ENCODE measurements at regions not wholly inside any gene's neighbourhood (a gene's known extent, or its start where the extent isn't known, plus 50 kb on each side); places are given as distances from the start of the nearest gene placed in this dataset.

DNA sequence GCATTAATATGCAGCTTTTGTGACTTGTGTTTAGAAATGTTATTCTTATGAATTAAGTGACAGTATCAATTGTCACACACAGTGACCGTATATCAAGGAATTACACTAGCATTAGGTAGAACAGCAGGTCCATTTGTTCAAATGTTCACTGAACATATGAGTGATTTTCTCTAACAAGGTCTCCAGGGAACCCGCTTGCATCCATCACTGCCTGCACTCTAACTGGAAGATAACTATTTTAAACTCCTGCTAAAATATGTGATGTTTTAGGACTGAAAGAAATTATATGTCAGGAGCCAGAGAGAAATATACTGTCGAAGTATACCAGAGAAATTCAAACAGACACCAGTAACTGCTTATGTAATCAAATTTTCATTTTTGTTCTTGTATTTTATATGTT, 1395.7 kb downstream of the PCDH18 start:
- H2BK120ac ChIP-seq (ENCODE audit: low read depth, low read length): no peak overlapping the region
- no peaks in the 10 kb centered on the region for H3K4me1 ChIP-seq (ENCODE audit: control insufficient read depth, insufficient read depth, low read depth, low read length)
- H3K27me3 ChIP-seq (ENCODE audit: control insufficient read depth in 1 of 2, insufficient read depth in 1 of 2, low read length in 2 of 2): no peaks in the 10 kb centered on the region
- H3K27ac ChIP-seq (ENCODE audit: low read length, poor library complexity, severe bottlenecking): no peak overlapping the region
- H3K18ac ChIP-seq (ENCODE audit: low read depth in 1 of 2, low read length in 2 of 2): no peak overlapping the region
- DNase-seq: no peak
- H3K9me3 ChIP-seq (ENCODE audit: control insufficient read depth, low read length): no peaks in the 10 kb centered on the region
- H3K4me3 ChIP-seq (ENCODE audit: insufficient read depth in 1 of 2, low read depth in 1 of 2, low read length in 2 of 2): no peak overlapping the region
- no peak overlapping the region for H2BK12ac ChIP-seq (ENCODE audit: low read length in 2 of 2)
- H3K14ac ChIP-seq (ENCODE audit: low read length in 2 of 2): no peak overlapping the region
- no peak overlapping the region for H3K9ac ChIP-seq (ENCODE audit: low read length)
- H2AK5ac ChIP-seq (ENCODE audit: low read length, severe bottlenecking): no peak overlapping the region
- H2BK15ac ChIP-seq (ENCODE audit: low read depth, poor library complexity, severe bottlenecking): no peak overlapping the region
- no peak overlapping the region for H3K23ac ChIP-seq (ENCODE audit: low read length in 2 of 2)
- no peak overlapping the region for H2AFZ ChIP-seq (ENCODE audit: low read depth, low read length)
- no peak overlapping the region for H2BK5ac ChIP-seq (ENCODE audit: low read depth, low read length, poor library complexity, severe bottlenecking)
- H3K36me3 ChIP-seq (ENCODE audit: control insufficient read depth in 1 of 2, insufficient read depth in 2 of 2, low read depth in 1 of 2, low read length in 2 of 2): no peaks in the 10 kb centered on the region
- H3K4ac ChIP-seq (ENCODE audit: low read depth in 1 of 2, low read length in 2 of 2): no peak overlapping the region
- no peak overlapping the region for H4K8ac ChIP-seq (ENCODE audit: low read length)
- 100% methylated on average over 2 of the region's 3 CpGs for WGBS
- no peak overlapping the region for H3K4me2 ChIP-seq (ENCODE audit: low read length, poor library complexity, severe bottlenecking)
- H4K91ac ChIP-seq (ENCODE audit: low read length): no peak overlapping the region
- H3K79me1 ChIP-seq (replicated peaks; ENCODE audit: low read length, poor library complexity, severe bottlenecking): no peaks in the 10 kb centered on the region

DNA sequence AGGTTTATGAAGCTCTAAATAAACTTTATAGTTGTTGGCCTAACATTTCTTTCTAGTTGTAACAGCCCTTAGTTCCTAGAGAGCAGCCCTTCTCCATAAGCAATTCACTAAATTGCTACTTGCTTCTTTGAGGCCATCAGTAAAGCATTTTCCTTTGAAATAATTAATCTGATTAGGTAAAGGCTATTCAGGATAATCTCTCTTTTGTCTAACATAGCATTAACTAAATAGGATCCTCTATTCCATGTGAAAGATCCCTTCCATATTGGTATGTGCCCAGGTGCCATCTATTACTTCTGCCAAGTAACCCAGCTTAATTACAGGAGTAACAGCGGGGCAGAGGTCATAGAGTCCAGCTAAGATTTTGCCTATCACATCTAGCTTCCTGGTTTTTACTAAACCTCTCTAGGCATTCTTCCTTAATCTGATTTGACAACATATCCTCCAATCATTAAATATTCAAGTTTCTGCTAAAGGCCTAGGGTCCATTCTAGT, 1408.0 kb downstream of the PCDH18 start:
- Histone ChIP-seq H3K9ac (ENCODE audit: low read length) (no peak overlapping the region), H3K18ac (ENCODE audit: low read depth in 1 of 2, low read length in 2 of 2) (no peak overlapping the region), H3K4me3 (ENCODE audit: insufficient read depth in 1 of 2, low read depth in 1 of 2, low read length in 2 of 2) (no peak overlapping the region), H3K4ac (ENCODE audit: low read depth in 1 of 2, low read length in 2 of 2) (no peak overlapping the region), H2BK120ac (ENCODE audit: low read depth, low read length) (no peak overlapping the region), H3K9me3 (ENCODE audit: control insufficient read depth, low read length) (no peaks in the 10 kb centered on the region), H3K23ac (ENCODE audit: low read length in 2 of 2) (no peak overlapping the region), H4K91ac (ENCODE audit: low read length) (no peak overlapping the region), H4K8ac (ENCODE audit: low read length) (no peak overlapping the region), H3K36me3 (ENCODE audit: control insufficient read depth in 1 of 2, insufficient read depth in 2 of 2, low read depth in 1 of 2, low read length in 2 of 2) (no peaks in the 10 kb centered on the region), H2BK5ac (ENCODE audit: low read depth, low read length, poor library complexity, severe bottlenecking) (no peak overlapping the region), H3K27ac (ENCODE audit: low read length, poor library complexity, severe bottlenecking) (no peak overlapping the region), H3K27me3 (ENCODE audit: control insufficient read depth in 1 of 2, insufficient read depth in 1 of 2, low read length in 2 of 2) (no peaks in the 10 kb centered on the region), H2AK5ac (ENCODE audit: low read length, severe bottlenecking) (no peak overlapping the region), H3K4me1 (ENCODE audit: control insufficient read depth, insufficient read depth, low read depth, low read length) (no peaks in the 10 kb centered on the region), H2BK15ac (ENCODE audit: low read depth, poor library complexity, severe bottlenecking) (no peak overlapping the region), H3K4me2 (ENCODE audit: low read length, poor library complexity, severe bottlenecking) (no peak overlapping the region), H3K14ac (ENCODE audit: low read length in 2 of 2) (no peak overlapping the region), H2AFZ (ENCODE audit: low read depth, low read length) (no peak overlapping the region), H2BK12ac (ENCODE audit: low read length in 2 of 2) (no peak overlapping the region), H3K79me1 (replicated peaks; ENCODE audit: low read length, poor library complexity, severe bottlenecking) (no peaks in the 10 kb centered on the region)
- WGBS: 91% methylated on average over 1 of the region's 1 CpG
- DNase-seq: no peak

DNA sequence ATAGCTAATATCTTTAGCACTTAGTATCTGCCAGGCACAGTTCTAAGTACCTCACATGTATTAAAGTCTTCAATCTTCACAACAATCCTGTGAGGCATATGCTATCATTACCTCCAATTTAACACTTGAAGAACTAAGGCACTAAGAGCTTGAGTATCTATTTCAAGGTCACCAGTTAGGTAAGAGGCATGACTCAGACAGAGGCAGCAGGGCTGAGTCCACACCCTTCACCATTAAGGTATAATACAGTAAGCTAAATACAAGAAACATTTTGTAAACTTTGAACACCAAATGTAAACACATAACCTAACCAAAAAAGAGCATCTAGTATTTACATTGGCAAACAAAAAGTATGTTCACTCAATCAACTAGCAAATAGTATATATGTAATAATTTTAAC, 1410.9 kb downstream of the PCDH18 start:
- no peak overlapping the region for H2BK15ac ChIP-seq (ENCODE audit: low read depth, poor library complexity, severe bottlenecking)
- no peak overlapping the region for H3K4me2 ChIP-seq (ENCODE audit: low read length, poor library complexity, severe bottlenecking)
- no peaks in the 10 kb centered on the region for H3K36me3 ChIP-seq (ENCODE audit: control insufficient read depth in 1 of 2, insufficient read depth in 2 of 2, low read depth in 1 of 2, low read length in 2 of 2)

DNA sequence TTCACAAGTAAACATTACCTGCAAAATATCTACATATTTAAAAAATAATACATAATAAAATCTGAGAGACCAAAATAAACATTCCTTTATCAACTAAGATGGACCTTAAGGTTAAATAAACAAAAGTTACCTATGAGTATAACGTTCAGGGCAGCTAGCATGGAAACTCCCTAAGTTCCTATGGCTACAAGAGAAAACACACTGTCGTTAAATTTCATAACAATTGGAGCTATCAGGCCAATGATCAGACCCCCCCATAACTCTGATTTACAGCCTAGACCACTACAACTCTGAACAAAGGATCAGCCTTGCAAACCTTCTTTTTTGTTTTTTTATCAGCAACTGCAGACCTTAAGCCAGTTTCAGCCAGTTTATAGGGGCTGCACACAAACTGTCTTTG, 1418.4 kb downstream of the PCDH18 start:
- Histone ChIP-seq H3K4me1 (ENCODE audit: control insufficient read depth, insufficient read depth, low read depth, low read length) (no peaks in the 10 kb centered on the region), H2BK120ac (ENCODE audit: low read depth, low read length) (no peak overlapping the region), H3K4me2 (ENCODE audit: low read length, poor library complexity, severe bottlenecking) (no peak overlapping the region), H2AK5ac (ENCODE audit: low read length, severe bottlenecking) (no peak overlapping the region), H3K9me3 (ENCODE audit: control insufficient read depth, low read length) (no peaks in the 10 kb centered on the region), H2BK5ac (ENCODE audit: low read depth, low read length, poor library complexity, severe bottlenecking) (no peak overlapping the region), H3K4me3 (ENCODE audit: insufficient read depth in 1 of 2, low read depth in 1 of 2, low read length in 2 of 2) (no peak overlapping the region), H2BK15ac (ENCODE audit: low read depth, poor library complexity, severe bottlenecking) (no peak overlapping the region), H3K27me3 (ENCODE audit: control insufficient read depth in 1 of 2, insufficient read depth in 1 of 2, low read length in 2 of 2) (no peaks in the 10 kb centered on the region), H4K91ac (ENCODE audit: low read length) (no peak overlapping the region), H2BK12ac (ENCODE audit: low read length in 2 of 2) (no peak overlapping the region), H2AFZ (ENCODE audit: low read depth, low read length) (no peak overlapping the region), H3K18ac (ENCODE audit: low read depth in 1 of 2, low read length in 2 of 2) (no peak overlapping the region), H3K4ac (ENCODE audit: low read depth in 1 of 2, low read length in 2 of 2) (no peak overlapping the region), H3K9ac (ENCODE audit: low read length) (no peak overlapping the region), H3K36me3 (ENCODE audit: control insufficient read depth in 1 of 2, insufficient read depth in 2 of 2, low read depth in 1 of 2, low read length in 2 of 2) (no peaks in the 10 kb centered on the region), H3K23ac (ENCODE audit: low read length in 2 of 2) (no peak overlapping the region), H3K27ac (ENCODE audit: low read length, poor library complexity, severe bottlenecking) (no peak overlapping the region), H3K14ac (ENCODE audit: low read length in 2 of 2) (no peak overlapping the region), H4K8ac (ENCODE audit: low read length) (no peak overlapping the region), H3K79me1 (replicated peaks; ENCODE audit: low read length, poor library complexity, severe bottlenecking) (no peaks in the 10 kb centered on the region)
- 74% methylated on average over 2 of the region's 2 CpGs for WGBS
- no peak for DNase-seq

More for the DNA sequence above, 1410.9 kb downstream of the PCDH18 start:
- no peak overlapping the region for H2BK120ac ChIP-seq (ENCODE audit: low read depth, low read length)
- H3K79me1 ChIP-seq (replicated peaks; ENCODE audit: low read length, poor library complexity, severe bottlenecking): no peaks in the 10 kb centered on the region
- H2AK5ac ChIP-seq (ENCODE audit: low read length, severe bottlenecking): no peak overlapping the region
- H3K23ac ChIP-seq (ENCODE audit: low read length in 2 of 2): no peak overlapping the region
- no peak overlapping the region for H3K4me3 ChIP-seq (ENCODE audit: insufficient read depth in 1 of 2, low read depth in 1 of 2, low read length in 2 of 2)
- H2BK12ac ChIP-seq (ENCODE audit: low read length in 2 of 2): no peak overlapping the region
- no peak overlapping the region for H3K14ac ChIP-seq (ENCODE audit: low read length in 2 of 2)
- H3K27me3 ChIP-seq (ENCODE audit: control insufficient read depth in 1 of 2, insufficient read depth in 1 of 2, low read length in 2 of 2): no peaks in the 10 kb centered on the region
- H2AFZ ChIP-seq (ENCODE audit: low read depth, low read length): no peak overlapping the region
- H3K27ac ChIP-seq (ENCODE audit: low read length, poor library complexity, severe bottlenecking): no peak overlapping the region
- H4K91ac ChIP-seq (ENCODE audit: low read length): no peak overlapping the region
- no peak overlapping the region for H3K4ac ChIP-seq (ENCODE audit: low read depth in 1 of 2, low read length in 2 of 2)
- H3K18ac ChIP-seq (ENCODE audit: low read depth in 1 of 2, low read length in 2 of 2): no peak overlapping the region
- H4K8ac ChIP-seq (ENCODE audit: low read length): no peak overlapping the region
- H2BK5ac ChIP-seq (ENCODE audit: low read depth, low read length, poor library complexity, severe bottlenecking): no peak overlapping the region
- DNase-seq: no peak
- H3K9ac ChIP-seq (ENCODE audit: low read length): no peak overlapping the region
- no peaks in the 10 kb centered on the region for H3K4me1 ChIP-seq (ENCODE audit: control insufficient read depth, insufficient read depth, low read depth, low read length)
- H3K9me3 ChIP-seq (ENCODE audit: control insufficient read depth, low read length): no peaks in the 10 kb centered on the region
